GM12878 (cell line): ENCODE measurements at regions not wholly inside any gene's neighbourhood (a gene's known extent, or its start where the extent isn't known, plus 50 kb on each side); places are given as distances from the start of the nearest gene placed in this dataset.

ENCODE experiments used
- ATAC-seq: fragments of 200-7000 bp; cut with Tn5 transposase; 3 replicates; pipeline ENCODE4 v1.9.1; 2020; ENCODE audit warnings: mild to moderate bottlenecking, moderate library complexity
- BruUV-seq: library from RNA; stranded (reverse); fragments of 400-500 nt; replicated peaks from 2 replicates; lab custom pipeline; 2021; lab: Mats Ljungman, UMichigan
- CTCF ChIA-PET: fragments of 300-600 bp; sonication (Branson Sonifier 250); formaldehyde crosslinking; extraction: SDS; loops from one replicate; lab custom pipeline; 2021; ENCODE audit warnings: inconsistent platforms; lab: Yijun Ruan, JAX
- POLR2A ChIA-PET: fragments of 350-600 bp; formaldehyde crosslinking; extraction: SDS; loops from one replicate; lab custom pipeline; 2021; ENCODE audit warnings: inconsistent platforms; lab: Charles Lee
- RAD21 ChIA-PET: fragments of 300-600 bp; sonication (Branson Sonifier 250); formaldehyde crosslinking; loops from one replicate; lab custom pipeline; 2023; ENCODE audit warnings: antibody characterized with exemption; ENCODE audit not compliant: unreplicated experiment; lab: Charles Lee
- SMC1A ChIA-PET: fragments of 300-600 bp; sonication (Branson Sonifier 250); formaldehyde crosslinking; loops from one replicate; lab custom pipeline; 2023; ENCODE audit not compliant: unreplicated experiment, uncharacterized antibody; lab: Charles Lee
- DNase-seq: peaks from one replicate; pipeline ENCODE4 v3.0.0-alpha.2; 2011; ENCODE audit warnings: low read depth, low spot score
- FAIRE-seq: peaks from 3 replicates; lab custom pipeline; 2011; peaks lifted over from hg19 to GRCh38; lab: Jason Lieb, UNC
- H2AFZ ChIP-seq: 2 replicates; pipeline ENCODE4 v1.6.0; 2011; ENCODE audit warnings: low read depth, low read length, control low read depth; ENCODE audit not compliant: control insufficient read depth
- H3K27ac ChIP-seq: 2 replicates; pipeline ENCODE4 v1.5.1; 2011; ENCODE audit warnings: control low read depth; ENCODE audit not compliant: control insufficient read depth, insufficient read depth
- H3K27me3 ChIP-seq, 2 experiments: replicated peaks in 1 of 2; 2 replicates each; pipeline versions ENCODE4 v1.6.0 to v1.6.1; 2011; ENCODE audit warnings: low read length in 1 of 2; ENCODE audit not compliant: control insufficient read depth in 2 of 2, insufficient read depth in 2 of 2
- H3K36me3 ChIP-seq, 2 experiments: 2 replicates each; pipeline ENCODE4 v1.5.1; 2011; ENCODE audit warnings: low read length in 1 of 2; ENCODE audit not compliant: control insufficient read depth in 2 of 2, insufficient read depth in 2 of 2
- H3K4me1 ChIP-seq: 2 replicates; pipeline ENCODE4 v1.6.1; 2011; ENCODE audit warnings: mild to moderate bottlenecking, low read length, moderate library complexity, mixed read lengths; ENCODE audit not compliant: control insufficient read depth, insufficient read depth
- H3K4me2 ChIP-seq: 2 replicates; pipeline ENCODE4 v1.6.0; 2011; ENCODE audit warnings: control low read depth; ENCODE audit not compliant: control insufficient read depth, insufficient read depth
- H3K4me3 ChIP-seq: fragments of 200-600 bp; sonication (generic); 2 replicates; pipeline ENCODE4 v1.5.1; 2016
- H3K79me2 ChIP-seq: 2 replicates; pipeline ENCODE4 v1.6.0; 2011; ENCODE audit warnings: low read length; ENCODE audit not compliant: control insufficient read depth, insufficient read depth
- H3K9ac ChIP-seq: 2 replicates; pipeline ENCODE4 v1.8.0; 2011; ENCODE audit warnings: low read length, control low read depth, mixed read lengths; ENCODE audit not compliant: control insufficient read depth, insufficient read depth
- H3K9me3 ChIP-seq: replicated peaks from 3 replicates; pipeline ENCODE4 v1.5.1; 2011; ENCODE audit warnings: mild to moderate bottlenecking, low read length; ENCODE audit not compliant: control insufficient read depth, insufficient read depth
- H4K20me1 ChIP-seq: 2 replicates; pipeline ENCODE4 v1.6.0; 2011; ENCODE audit not compliant: control insufficient read depth, insufficient read depth
- ASH2L ChIP-seq: fragments of 300-600, 200-600 bp; sonication (generic); IDR thresholded peaks from 2 replicates; pipeline ENCODE4 v1.6.1; 2017; ENCODE audit warnings: low read depth, mild to moderate bottlenecking, borderline replicate concordance
- ATF7 ChIP-seq: fragments of 450-650 bp; IDR thresholded peaks from 2 replicates; pipeline ENCODE4 v1.6.1; 2016; ENCODE audit warnings: low read depth, mild to moderate bottlenecking
- CBX3 ChIP-seq: fragments of 200-600 bp; sonication (generic); IDR thresholded peaks from 2 replicates; pipeline ENCODE4 v1.6.1; 2016; ENCODE audit warnings: low read depth, borderline replicate concordance
- CHD2 ChIP-seq: IDR thresholded peaks from 2 replicates; pipeline ENCODE4 v1.6.1; 2011; ENCODE audit warnings: low read depth, low read length, improper control_type of control experiment, borderline replicate concordance
- EGR1 ChIP-seq, 2 experiments: IDR thresholded peaks; 1 replicate in 1 of 2; 2 replicates in 1 of 2; pipeline ENCODE4 v1.6.1; 2011 to 2012; ENCODE audit warnings: low read depth in 2 of 2, low read length in 2 of 2, borderline replicate concordance in 1 of 2, mild to moderate bottlenecking in 1 of 2, moderate library complexity in 1 of 2
- GABPA ChIP-seq: IDR thresholded peaks from 2 replicates; pipeline ENCODE4 v1.6.1; 2014; ENCODE audit warnings: antibody characterized with exemption, low read depth, mild to moderate bottlenecking, inconsistent platforms
- IKZF1 ChIP-seq: fragments of 450-650 bp; conservative IDR thresholded peaks from 2 replicates; pipeline ENCODE4 v1.6.1; 2017; ENCODE audit warnings: antibody characterized with exemption, mild to moderate bottlenecking
- IKZF2 ChIP-seq, 2 experiments: fragments of 450-650 bp; IDR thresholded peaks; 2 replicates each; pipeline ENCODE4 v1.6.1; 2017; ENCODE audit warnings: mild to moderate bottlenecking in 2 of 2, moderate library complexity in 2 of 2
- KAT2A ChIP-seq: conservative IDR thresholded peaks from 2 replicates; pipeline ENCODE4 v1.6.1; 2011; ENCODE audit warnings: low read depth, low read length; ENCODE audit not compliant: control insufficient read depth
- POLR2AphosphoS2 ChIP-seq: IDR thresholded peaks from 2 replicates; pipeline ENCODE4 v1.6.1; 2011; ENCODE audit warnings: low read depth, mild to moderate bottlenecking, low read length, improper control_type of control experiment, moderate library complexity
- RFX5 ChIP-seq: IDR thresholded peaks from 2 replicates; pipeline ENCODE4 v1.6.1; 2011; ENCODE audit warnings: low read depth, low read length, improper control_type of control experiment
- SPI1 ChIP-seq: IDR thresholded peaks from 2 replicates; pipeline ENCODE4 v1.6.1; 2011; ENCODE audit warnings: low read depth, mild to moderate bottlenecking, low read length, moderate library complexity, borderline replicate concordance; ENCODE audit not compliant: insufficient read depth
- SUZ12 ChIP-seq: fragments of 200-600 bp; sonication (generic); IDR thresholded peaks from one replicate; pipeline ENCODE4 v1.6.1; 2018; ENCODE audit warnings: antibody characterized with exemption, mild to moderate bottlenecking; ENCODE audit not compliant: unreplicated experiment
- ZZZ3 ChIP-seq: IDR thresholded peaks from 2 replicates; pipeline ENCODE4 v1.6.1; 2011; ENCODE audit warnings: low read depth; ENCODE audit not compliant: control insufficient read depth, insufficient read length
- WGBS: methylation state at CpG from one replicate; pipeline ENCODE4 v1.1.6; 2016; ENCODE audit warnings: low lambda C conversion rate; ENCODE audit not compliant: insufficient replicate concordance, insufficient coverage; ENCODE audit errors: missing lambda C conversion rate; 5-methylcytosine and 5-hydroxymethylcytosine counted together
- in situ Hi-C: fragments of 300-500 bp; cut with MboI; formaldehyde crosslinking; loops from 9 replicates; pipeline ENCODE4 v1.14.3; 2018; ENCODE audit warnings: mixed read lengths
- intact Hi-C: fragments of 100-400 bp; cut with micrococcal nuclease; formaldehyde crosslinking; loops from one replicate; pipeline ENCODE4 v1.14.2; 2022; ENCODE audit not compliant: unreplicated experiment
- TF ChIP-seq, protein P1 (sequence below): IDR thresholded peaks from 2 replicates; pipeline ENCODE4 v1.6.1; 2011; ENCODE audit warnings: low read depth, low read length, improper control_type of control experiment, borderline replicate concordance
- TF ChIP-seq, protein P2 (sequence below): IDR thresholded peaks from 2 replicates; pipeline ENCODE4 v1.6.1; 2011; ENCODE audit warnings: borderline replicate concordance, low read depth, mild to moderate bottlenecking, moderate library complexity, mixed read lengths, low read length; ENCODE audit not compliant: insufficient read depth; ENCODE audit errors: extremely low read length
- TF ChIP-seq, protein P3 (sequence below): fragments of 450-650 bp; IDR thresholded peaks from 2 replicates; pipeline ENCODE4 v1.6.1; 2016; ENCODE audit warnings: mild to moderate bottlenecking

DNA sequence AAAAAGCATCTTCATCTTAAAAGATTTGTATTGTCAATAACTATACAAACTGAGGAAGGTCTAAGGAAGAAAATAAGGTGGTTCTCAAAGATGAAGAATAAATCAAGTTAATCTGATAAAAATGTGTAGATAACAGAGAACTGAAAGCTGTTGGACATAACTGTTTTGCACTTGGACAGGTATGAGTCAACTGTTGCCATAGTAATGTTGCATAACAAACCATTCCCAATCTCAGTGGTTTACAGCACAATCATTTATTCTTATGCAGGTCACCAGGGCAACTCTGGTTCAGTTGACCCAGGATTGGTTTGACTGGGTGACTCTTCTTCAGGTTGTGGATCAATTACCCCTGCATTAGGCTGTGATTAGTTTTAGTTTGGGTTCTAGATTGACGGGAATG, 2197.7 kb downstream of the ARAP2 start:
- Histone ChIP-seq H4K20me1 (no peaks in the 10 kb centered on the region), H3K79me2 (no peaks in the 10 kb centered on the region), H3K36me3 (no peaks in the 10 kb centered on the region), H3K9me3 (no peaks in the 10 kb centered on the region), H2AFZ (no peak overlapping the region), H3K27ac (no peak overlapping the region), H3K9ac (no peak overlapping the region), H3K4me3 (no peak overlapping the region), H3K4me2 (no peak overlapping the region), H3K27me3 (no peaks in the 10 kb centered on the region), H3K4me1 (no peaks in the 10 kb centered on the region)
- ATAC-seq (peak; percentile 76), DNase-seq (no peak), FAIRE-seq (no peak)
- ChIA-PET CTCF (no interaction called here), SMC1A (no interaction called here), POLR2A (no interaction called here), RAD21 (no interaction called here)
- in situ Hi-C loops (no loop called here), intact Hi-C loops (no loop called here)
- BruUV-seq = no TSS peak
- WGBS = 36% methylated on average over 1 of the region's 1 CpG
- no peak for TF ChIP-seq IKZF1
- TF ChIP-seq, protein P1, sequence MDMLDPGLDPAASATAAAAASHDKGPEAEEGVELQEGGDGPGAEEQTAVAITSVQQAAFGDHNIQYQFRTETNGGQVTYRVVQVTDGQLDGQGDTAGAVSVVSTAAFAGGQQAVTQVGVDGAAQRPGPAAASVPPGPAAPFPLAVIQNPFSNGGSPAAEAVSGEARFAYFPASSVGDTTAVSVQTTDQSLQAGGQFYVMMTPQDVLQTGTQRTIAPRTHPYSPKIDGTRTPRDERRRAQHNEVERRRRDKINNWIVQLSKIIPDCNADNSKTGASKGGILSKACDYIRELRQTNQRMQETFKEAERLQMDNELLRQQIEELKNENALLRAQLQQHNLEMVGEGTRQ = no peak
- TF ChIP-seq EGR1 (IDR thresholded peaks at IDR 0.05; ENCODE audit: borderline replicate concordance in 1 of 2, low read depth in 2 of 2, low read length in 2 of 2) = no peak
- no peak for TF ChIP-seq SUZ12
- no peak for TF ChIP-seq CHD2
- TF ChIP-seq GABPA = no peak
- no peak for TF ChIP-seq ATF7
- TF ChIP-seq IKZF2 (IDR thresholded peaks at IDR 0.05) = no peak
- TF ChIP-seq, all 136 proteins: peak for 0

DNA sequence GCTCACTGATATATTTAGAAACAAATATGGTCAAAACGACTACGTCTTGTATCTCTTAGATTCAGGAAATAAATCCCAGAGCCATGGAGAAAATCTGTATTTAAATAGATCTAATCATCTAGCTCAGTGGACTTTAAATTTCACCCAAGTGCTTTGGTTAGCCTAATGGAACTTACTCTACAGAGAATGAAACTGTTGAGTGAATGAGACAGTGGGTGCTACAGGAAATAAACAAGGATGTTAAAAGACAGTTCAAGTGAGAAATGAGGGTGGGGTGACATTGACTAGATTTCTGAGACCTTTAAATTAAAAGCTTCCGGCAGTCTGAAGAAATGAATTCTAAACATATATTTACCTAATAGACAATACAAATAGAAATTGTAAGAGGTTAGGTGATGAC, 2197.0 kb downstream of the ARAP2 start:
- ChIA-PET POLR2A (no interaction called here), SMC1A (no interaction called here), RAD21 (no interaction called here), CTCF (no interaction called here)
- Histone ChIP-seq H3K4me3 (no peak overlapping the region), H3K4me1 (no peaks in the 10 kb centered on the region), H3K4me2 (no peak overlapping the region), H3K27me3 (no peaks in the 10 kb centered on the region), H3K79me2 (no peaks in the 10 kb centered on the region), H3K27ac (no peak overlapping the region), H3K9me3 (no peaks in the 10 kb centered on the region), H2AFZ (no peak overlapping the region), H3K36me3 (no peaks in the 10 kb centered on the region), H4K20me1 (no peaks in the 10 kb centered on the region), H3K9ac (no peak overlapping the region)
- 22% methylated on average over 3 of the region's 3 CpGs for WGBS
- intact Hi-C loops = no loop called here
- BruUV-seq = no TSS peak
- DNase-seq = no peak
- in situ Hi-C loops = no loop called here
- no peak for FAIRE-seq
- ATAC-seq = no peak; the same call in 1 of the 3 replicates
- TF ChIP-seq, protein P2, sequence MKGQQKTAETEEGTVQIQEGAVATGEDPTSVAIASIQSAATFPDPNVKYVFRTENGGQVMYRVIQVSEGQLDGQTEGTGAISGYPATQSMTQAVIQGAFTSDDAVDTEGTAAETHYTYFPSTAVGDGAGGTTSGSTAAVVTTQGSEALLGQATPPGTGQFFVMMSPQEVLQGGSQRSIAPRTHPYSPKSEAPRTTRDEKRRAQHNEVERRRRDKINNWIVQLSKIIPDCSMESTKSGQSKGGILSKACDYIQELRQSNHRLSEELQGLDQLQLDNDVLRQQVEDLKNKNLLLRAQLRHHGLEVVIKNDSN = no peak
- TF ChIP-seq, protein P3, sequence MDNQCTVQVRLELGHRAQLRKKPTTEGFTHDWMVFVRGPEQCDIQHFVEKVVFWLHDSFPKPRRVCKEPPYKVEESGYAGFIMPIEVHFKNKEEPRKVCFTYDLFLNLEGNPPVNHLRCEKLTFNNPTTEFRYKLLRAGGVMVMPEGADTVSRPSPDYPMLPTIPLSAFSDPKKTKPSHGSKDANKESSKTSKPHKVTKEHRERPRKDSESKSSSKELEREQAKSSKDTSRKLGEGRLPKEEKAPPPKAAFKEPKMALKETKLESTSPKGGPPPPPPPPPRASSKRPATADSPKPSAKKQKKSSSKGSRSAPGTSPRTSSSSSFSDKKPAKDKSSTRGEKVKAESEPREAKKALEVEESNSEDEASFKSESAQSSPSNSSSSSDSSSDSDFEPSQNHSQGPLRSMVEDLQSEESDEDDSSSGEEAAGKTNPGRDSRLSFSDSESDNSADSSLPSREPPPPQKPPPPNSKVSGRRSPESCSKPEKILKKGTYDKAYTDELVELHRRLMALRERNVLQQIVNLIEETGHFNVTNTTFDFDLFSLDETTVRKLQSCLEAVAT = no peak
- no peak for TF ChIP-seq POLR2AphosphoS2
- TF ChIP-seq RFX5 = no peak
- TF ChIP-seq ZZZ3 = no peak
- TF ChIP-seq SPI1 = no peak
- no peak for TF ChIP-seq ASH2L
- no peak for TF ChIP-seq KAT2A
- no peak for TF ChIP-seq CBX3
